ENCODE measurements at regions not wholly inside any gene's neighbourhood (a gene's known extent, or its start where the extent isn't known, plus 50 kb on each side); places are given as distances from the start of the nearest gene placed in this dataset.
A peak's percentile ranks its signal among the peaks of the same experiment; 100 is the strongest.

DNA sequence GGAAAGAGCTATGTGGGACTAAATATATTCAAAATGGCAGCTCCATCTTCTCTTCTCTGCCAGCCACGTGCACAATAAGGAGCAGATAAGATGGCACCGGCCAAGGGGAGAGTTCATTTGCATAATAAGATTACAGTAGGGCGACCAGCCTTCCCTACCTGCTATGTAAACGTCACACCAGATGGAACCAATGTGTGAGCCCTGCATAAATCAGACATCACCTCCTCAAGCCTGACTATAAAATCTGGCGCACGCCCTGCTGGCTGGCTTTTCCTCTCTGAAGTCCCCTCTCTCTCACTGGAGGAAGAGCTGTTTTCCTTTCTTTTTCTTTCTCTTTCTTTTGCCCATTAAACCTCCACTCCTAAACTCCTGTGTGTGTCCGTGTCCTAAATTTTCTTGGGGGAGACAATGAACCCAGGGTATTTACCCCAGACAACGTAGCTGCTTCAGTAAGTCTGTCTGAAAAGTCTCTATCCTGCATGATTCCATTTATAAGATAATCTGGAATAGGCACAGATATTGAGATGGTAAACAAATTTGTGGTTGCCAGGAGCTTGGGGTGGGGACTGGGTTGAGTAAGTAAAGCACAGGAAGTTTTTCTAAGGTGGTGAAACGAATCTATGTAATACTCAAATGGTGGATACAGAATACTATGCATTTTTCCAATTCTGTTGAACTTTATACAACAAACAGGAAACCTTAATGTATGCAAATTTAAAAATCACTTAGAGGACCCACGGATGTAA is 670.0 kb upstream of the KIRREL3 start:
- H3K9me3 ChIP-seq: no peaks in the 10 kb centered on the region
- H3K4me3 ChIP-seq: no peak overlapping the region
- H3K36me3 ChIP-seq: no peaks in the 10 kb centered on the region
- no peak for DNase-seq (ENCODE audit: low spot score)
- H3K27ac ChIP-seq: no peak overlapping the region
- TF ChIP-seq, protein P1, sequence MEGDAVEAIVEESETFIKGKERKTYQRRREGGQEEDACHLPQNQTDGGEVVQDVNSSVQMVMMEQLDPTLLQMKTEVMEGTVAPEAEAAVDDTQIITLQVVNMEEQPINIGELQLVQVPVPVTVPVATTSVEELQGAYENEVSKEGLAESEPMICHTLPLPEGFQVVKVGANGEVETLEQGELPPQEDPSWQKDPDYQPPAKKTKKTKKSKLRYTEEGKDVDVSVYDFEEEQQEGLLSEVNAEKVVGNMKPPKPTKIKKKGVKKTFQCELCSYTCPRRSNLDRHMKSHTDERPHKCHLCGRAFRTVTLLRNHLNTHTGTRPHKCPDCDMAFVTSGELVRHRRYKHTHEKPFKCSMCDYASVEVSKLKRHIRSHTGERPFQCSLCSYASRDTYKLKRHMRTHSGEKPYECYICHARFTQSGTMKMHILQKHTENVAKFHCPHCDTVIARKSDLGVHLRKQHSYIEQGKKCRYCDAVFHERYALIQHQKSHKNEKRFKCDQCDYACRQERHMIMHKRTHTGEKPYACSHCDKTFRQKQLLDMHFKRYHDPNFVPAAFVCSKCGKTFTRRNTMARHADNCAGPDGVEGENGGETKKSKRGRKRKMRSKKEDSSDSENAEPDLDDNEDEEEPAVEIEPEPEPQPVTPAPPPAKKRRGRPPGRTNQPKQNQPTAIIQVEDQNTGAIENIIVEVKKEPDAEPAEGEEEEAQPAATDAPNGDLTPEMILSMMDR (IDR thresholded peaks at IDR 0.05): no peak
- TF ChIP-seq POLR2A (IDR thresholded peaks at IDR 0.05) (no peak), POLR2AphosphoS5 (IDR thresholded peaks at IDR 0.05) (no peak)
- no peaks in the 10 kb centered on the region for H3K4me1 ChIP-seq (replicated peaks)
- no peaks in the 10 kb centered on the region for H3K27me3 ChIP-seq (replicated peaks; ENCODE audit: insufficient read depth)
- intact Hi-C loops (cut with DNase I): no loop called here
- WGBS: 36% methylated on average over 10 of the region's 10 CpGs

DNA sequence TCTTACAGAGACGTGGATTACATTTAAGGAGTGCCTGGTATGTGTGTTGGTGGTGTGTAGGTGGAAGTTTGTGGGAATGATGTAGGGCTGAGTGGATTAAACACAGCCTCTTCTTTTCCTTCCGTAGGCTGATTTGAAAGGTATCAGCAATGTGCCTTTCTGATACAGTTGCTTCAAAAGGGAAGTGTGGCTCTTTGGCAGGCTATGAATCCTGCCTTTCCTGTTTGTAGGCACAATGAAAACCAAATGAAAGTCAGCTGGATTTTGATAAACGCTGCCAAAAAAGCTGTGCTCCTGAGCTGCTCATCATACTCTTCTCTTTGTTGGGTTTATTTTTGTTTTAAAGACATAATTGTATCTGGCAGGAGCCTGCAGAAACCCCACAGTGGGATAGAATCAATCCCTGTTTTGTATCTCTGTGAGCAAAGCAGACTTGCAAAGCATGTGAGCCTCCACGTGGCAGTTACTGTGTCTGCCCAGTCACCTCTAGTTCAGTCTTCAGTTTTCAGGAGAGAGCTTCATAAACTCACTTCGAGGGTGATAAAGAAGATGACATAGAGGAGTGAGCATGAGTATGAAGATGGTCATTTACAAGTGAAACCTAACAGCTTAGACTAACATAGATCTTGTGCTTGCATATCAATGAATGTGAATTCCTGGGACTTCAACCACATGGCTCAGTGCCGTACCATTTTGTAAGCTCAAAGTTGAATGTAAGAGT is 655.7 kb upstream of the KIRREL3 start:
- intact Hi-C loops (cut with DNase I): no loop called here
- Histone ChIP-seq H3K27me3 (replicated peaks; ENCODE audit: insufficient read depth) (no peaks in the 10 kb centered on the region), H3K9me3 (no peaks in the 10 kb centered on the region), H3K36me3 (no peaks in the 10 kb centered on the region), H3K4me3 (no peak overlapping the region), H3K27ac (no peak overlapping the region), H3K4me1 (replicated peaks) (no peaks in the 10 kb centered on the region)
- TF ChIP-seq POLR2AphosphoS5 (IDR thresholded peaks at IDR 0.05): peak; percentile 49
- TF ChIP-seq, protein P1 (IDR thresholded peaks at IDR 0.05): no peak
- 24% methylated on average over 6 of the region's 6 CpGs for WGBS
- DNase-seq (ENCODE audit: low spot score): no peak

DNA sequence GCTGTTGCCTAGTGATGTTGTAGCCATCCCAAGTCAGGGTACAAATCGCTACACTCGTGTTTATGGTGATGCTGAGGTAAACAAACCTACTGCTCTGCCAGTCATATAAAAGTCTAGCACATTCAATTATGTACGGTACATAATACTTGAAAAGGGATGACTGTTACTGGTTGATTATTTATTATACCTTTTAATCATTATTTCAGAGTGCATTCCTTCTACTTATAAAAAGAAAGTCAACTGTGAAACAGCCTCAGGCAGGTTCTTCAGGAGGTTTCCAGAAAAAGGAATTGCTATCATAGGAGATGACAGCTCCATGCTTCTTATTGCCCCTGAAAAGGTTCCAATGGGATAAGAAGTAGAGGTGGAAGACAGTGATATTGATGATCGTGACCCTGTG is 652.5 kb upstream of the KIRREL3 start:
- WGBS: 52% methylated on average over 4 of the region's 4 CpGs
- intact Hi-C loops (cut with DNase I): no loop called here

DNA sequence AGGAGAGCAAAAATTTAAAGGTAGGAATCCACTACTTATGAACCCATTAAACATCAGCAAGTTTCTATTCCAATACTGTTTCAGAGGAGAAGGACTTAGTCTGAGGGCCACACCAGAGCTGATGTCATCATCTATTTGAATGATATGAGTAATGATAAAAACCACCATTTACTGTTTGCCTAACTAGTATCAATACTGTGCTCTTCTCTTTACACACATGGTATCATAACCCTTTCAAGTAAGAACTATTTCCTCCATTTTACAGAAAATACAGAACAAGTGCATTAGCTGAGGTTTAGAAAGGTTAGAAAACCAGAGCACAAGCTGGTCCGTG is 651.3 kb upstream of the KIRREL3 start:
- no peak overlapping the region for H3K4me3 ChIP-seq
- no peak for DNase-seq (ENCODE audit: low spot score)
- H3K27ac ChIP-seq: no peak overlapping the region
- no peaks in the 10 kb centered on the region for H3K9me3 ChIP-seq
- no peaks in the 10 kb centered on the region for H3K36me3 ChIP-seq
- no peaks in the 10 kb centered on the region for H3K4me1 ChIP-seq (replicated peaks)
- intact Hi-C loops (cut with DNase I): no loop called here
- no peaks in the 10 kb centered on the region for H3K27me3 ChIP-seq (replicated peaks; ENCODE audit: insufficient read depth)
- 77% methylated on average over 1 of the region's 1 CpG for WGBS
- TF ChIP-seq POLR2AphosphoS5 (IDR thresholded peaks at IDR 0.05) (no peak), POLR2A (IDR thresholded peaks at IDR 0.05) (no peak)
- TF ChIP-seq, protein P1 (IDR thresholded peaks at IDR 0.05): no peak

More for the DNA sequence above, 652.5 kb upstream of the KIRREL3 start:
- Histone ChIP-seq H3K27me3 (replicated peaks; ENCODE audit: insufficient read depth) (no peaks in the 10 kb centered on the region), H3K4me3 (no peak overlapping the region), H3K36me3 (no peaks in the 10 kb centered on the region), H3K27ac (no peak overlapping the region), H3K9me3 (no peaks in the 10 kb centered on the region), H3K4me1 (replicated peaks) (no peaks in the 10 kb centered on the region)
- no peak for TF ChIP-seq POLR2AphosphoS5 (IDR thresholded peaks at IDR 0.05)
- DNase-seq (ENCODE audit: low spot score): no peak

DNA sequence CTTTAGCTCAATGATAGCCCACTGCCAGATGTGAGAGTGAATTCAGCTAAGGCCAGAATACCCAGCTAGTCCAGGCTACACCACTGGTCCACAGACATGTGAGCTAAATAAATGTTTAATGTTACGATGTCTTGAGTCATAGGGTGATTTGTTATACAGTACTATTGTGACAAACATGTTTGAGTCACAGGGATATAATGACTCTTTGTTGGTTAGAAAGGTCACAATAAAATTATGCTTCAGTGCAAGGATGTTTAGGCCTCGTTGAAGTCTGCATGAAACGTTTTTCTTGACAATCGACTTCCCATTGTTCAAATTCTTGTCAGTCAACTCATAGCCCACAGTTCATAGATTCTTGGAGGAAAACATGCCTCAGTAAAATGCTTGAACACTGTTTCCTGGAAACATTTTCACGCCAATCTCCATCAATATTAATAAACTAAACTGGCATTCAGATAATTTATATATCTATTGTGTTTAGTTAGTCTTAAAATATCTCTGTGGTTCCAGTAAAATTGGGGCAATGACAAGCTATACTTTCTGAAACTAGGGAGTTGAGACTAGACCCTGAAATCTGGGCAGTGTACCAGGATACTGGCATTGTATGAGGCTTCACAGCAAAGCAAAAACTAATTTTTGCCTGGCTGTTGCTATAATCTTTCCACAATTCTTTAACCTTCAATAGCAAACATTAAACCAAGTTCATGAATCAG is 650.8 kb upstream of the KIRREL3 start:
- Histone ChIP-seq H3K27me3 (replicated peaks; ENCODE audit: insufficient read depth) (no peaks in the 10 kb centered on the region), H3K4me3 (no peak overlapping the region), H3K9me3 (no peaks in the 10 kb centered on the region), H3K36me3 (no peaks in the 10 kb centered on the region), H3K27ac (no peak overlapping the region), H3K4me1 (replicated peaks) (no peaks in the 10 kb centered on the region)
- DNase-seq (ENCODE audit: low spot score): no peak
- WGBS: 62% methylated on average over 5 of the region's 5 CpGs
- no peak for TF ChIP-seq POLR2A (IDR thresholded peaks at IDR 0.05)
- intact Hi-C loops (cut with DNase I): no loop called here

All from prostate gland (tissue), 2 donors.